Fibroblast of skin of right quadriceps (primary cell): ENCODE measurements at regions not wholly inside any gene's neighbourhood (a gene's known extent, or its start where the extent isn't known, plus 50 kb on each side); places are given as distances from the start of the nearest gene placed in this dataset.
"Not testable (repeated sequence)": the region's sequence is repeated elsewhere in the genome, so short reads cannot be mapped to it uniquely, and the experiment has no call there.

Experiments
- DNase-seq: peaks from one replicate; pipeline ENCODE4 v3.0.0-alpha.2; 2013

DNA sequence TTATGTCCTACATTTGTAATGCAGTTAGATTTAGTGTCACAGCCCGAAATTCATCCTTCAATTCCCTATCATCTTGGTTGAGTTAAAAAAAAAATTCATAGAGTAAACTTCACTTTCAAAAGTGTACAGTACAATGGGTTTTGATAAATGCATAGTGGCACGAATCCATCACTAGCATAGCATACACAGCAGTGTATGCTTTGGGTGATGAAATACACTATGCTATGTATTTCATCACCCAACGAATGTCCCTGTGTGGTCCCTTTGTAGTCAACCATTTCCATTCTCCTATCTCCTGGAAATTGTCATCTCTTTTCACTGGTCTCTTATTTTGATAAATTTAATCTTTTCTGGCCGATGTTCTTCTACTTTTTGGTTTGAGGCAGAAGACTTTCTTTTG lies 129.4 kb upstream of the BASP1 start:
- peak; percentile 48 for DNase-seq

GRCh38 chr5:17089001-17089400 lies 128.4 kb upstream of the BASP1 start:
- no peak for DNase-seq

- DNase-seq: peak; percentile 46
These were observed 127.7 kb upstream of the BASP1 start for GRCh38 chr5:17089690-17090089.

DNA sequence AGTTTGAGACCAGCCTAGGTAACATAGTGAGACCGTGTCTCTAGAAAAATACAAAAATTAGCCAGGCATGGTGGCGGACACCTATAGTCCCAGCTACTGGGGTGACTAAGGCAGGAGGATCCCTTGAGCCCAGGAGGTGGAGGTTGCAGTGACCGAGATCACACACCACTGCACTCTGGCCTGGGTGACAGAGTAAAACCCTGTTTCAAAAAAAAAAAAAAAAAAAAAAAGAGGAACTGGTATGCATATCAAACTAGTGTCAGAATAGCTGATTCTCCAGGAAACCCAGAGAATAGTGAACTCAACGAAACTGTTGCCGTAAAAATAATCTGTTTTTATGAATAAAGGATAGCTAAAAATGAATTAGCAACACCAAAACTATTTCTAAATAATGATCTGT lies 126.6 kb upstream of the BASP1 start:
- DNase-seq: no peak

GRCh38 chr5:17094830-17095229 lies 122.6 kb upstream of the BASP1 start:
- no peak for DNase-seq

DNA sequence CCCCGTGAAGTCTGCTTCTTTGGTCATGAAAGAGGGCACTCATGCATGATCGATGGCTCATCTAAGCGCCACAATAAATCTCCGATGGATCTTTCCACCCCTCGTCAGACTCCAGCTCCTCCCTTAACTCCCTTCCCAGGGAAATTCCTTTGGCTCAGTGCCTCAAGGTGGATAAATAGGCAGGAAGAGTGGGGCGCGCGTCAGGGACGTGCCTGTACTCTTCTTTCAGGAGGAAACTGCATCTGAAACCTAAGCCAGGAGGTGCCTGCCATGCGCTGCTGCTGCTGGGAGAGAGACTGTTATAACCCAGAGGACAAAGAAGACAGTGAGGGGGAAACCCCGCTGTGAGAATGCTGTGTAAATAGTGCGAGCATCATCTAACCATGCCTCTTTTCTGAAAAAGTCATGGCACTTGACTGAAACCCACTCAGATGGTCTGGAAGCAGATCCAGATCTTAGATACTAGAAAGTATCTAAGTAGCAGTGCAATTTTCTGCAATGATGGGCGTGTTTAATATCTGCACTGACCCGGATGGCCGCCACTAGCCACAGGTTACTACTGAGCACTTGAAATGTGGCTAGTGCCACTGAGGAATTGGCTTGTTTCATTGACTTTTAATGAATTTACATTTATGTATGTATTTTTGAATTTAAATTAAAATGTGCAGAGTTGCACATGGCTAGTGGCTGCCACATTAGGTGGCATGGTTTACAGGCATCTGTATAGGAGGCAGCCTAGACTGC lies 120.3 kb upstream of the BASP1 start:
- DNase-seq: no peak

DNA sequence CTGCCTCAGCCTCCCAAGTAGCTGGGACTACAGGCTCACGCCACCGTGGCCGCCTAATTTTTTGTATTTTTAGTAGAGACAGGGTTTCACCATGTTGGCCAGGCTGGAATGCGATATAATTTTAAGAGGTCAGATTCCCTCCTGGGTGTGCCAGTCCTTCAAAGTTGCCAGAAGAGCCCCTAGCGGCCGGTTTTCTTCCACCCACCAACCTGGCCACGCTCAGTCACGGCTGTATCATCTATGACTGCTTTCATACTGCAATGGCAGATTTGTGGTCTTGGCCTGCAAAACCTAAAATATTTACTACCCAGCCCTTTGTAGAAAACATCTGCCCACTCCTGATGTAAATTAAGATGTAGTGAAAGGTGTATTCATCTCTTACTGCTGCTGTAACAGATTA lies 117.5 kb upstream of the BASP1 start:
- DNase-seq: no peak

DNA sequence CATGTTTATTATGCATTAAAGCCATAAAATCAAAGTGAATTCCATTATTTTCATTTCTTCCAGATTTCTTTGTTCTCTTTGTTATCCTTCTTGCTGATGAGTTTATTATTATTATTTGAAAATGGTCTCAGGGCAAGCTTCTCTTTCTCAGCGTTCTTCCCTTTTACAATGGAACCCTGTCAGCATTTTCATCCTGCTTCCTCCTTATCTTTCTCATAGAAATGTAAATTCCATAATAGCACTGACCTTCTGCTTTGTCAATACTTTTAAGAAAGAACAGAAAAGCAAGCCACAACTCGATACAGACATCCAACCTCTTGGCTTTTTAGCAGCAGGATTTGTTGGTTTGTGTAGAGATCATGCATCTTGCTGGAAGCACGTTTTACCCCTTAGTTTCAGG lies 114.0 kb upstream of the BASP1 start:
- DNase-seq: no peak

- DNase-seq: peak; percentile 85
These were observed 111.5 kb upstream of the BASP1 start for GRCh38 chr5:17105744-17106418.

- no peak for DNase-seq
These were observed 110.9 kb upstream of the BASP1 start for GRCh38 chr5:17106521-17106920.

DNA sequence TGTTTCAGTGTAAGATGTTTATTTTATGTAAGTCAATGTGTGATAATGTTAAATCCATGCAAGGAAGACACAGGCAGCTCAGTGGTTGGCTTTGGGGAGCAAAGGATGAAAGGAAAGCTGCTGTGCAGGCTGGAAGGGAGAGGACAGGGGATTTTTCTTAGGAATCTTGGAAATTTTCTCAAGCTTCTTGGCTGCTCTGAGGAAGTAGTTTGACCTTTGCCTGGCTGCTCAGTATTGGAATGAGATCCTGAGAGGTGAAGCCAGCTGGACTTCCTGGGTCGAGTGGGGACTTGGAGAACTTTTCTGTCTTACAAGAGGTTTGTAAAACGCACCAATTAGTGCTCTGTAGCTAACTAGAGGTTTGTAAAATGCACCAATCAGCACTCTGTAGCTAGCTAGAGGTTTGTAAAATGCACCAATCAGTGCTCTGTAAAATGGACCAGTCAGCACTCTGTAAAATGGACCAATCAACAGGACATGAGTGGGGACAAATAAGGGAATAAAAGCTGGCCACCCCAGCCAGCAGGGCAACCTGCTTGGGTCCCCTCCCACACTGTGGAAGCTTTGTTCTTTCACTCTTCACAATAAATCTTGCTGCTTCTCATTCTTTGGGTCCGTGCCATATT lies 105.2 kb upstream of the BASP1 start:
- DNase-seq: not testable (repeated sequence)

- DNase-seq: peak; percentile 92
These were observed 104.1 kb upstream of the BASP1 start for GRCh38 chr5:17113174-17113958.

DNA sequence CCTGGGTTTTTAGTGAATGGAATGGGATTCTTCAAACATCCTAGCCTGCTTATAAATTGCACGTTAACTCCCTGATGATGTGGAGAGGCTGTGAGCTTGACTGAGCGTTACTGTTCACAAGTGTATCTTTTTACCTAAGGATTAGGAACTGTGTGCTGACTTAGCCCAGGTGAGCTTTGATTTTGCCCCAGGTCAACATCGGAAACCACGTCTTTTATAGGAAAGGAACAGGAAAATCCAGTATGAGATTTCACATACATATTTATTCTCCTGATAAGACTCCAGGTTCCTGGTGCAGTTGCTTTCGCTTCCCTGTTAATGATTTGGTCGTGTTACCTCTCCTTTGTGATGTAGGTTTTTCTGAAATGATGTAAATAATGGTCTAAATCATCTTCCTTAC lies 103.2 kb upstream of the BASP1 start:
- no peak for DNase-seq

DNA sequence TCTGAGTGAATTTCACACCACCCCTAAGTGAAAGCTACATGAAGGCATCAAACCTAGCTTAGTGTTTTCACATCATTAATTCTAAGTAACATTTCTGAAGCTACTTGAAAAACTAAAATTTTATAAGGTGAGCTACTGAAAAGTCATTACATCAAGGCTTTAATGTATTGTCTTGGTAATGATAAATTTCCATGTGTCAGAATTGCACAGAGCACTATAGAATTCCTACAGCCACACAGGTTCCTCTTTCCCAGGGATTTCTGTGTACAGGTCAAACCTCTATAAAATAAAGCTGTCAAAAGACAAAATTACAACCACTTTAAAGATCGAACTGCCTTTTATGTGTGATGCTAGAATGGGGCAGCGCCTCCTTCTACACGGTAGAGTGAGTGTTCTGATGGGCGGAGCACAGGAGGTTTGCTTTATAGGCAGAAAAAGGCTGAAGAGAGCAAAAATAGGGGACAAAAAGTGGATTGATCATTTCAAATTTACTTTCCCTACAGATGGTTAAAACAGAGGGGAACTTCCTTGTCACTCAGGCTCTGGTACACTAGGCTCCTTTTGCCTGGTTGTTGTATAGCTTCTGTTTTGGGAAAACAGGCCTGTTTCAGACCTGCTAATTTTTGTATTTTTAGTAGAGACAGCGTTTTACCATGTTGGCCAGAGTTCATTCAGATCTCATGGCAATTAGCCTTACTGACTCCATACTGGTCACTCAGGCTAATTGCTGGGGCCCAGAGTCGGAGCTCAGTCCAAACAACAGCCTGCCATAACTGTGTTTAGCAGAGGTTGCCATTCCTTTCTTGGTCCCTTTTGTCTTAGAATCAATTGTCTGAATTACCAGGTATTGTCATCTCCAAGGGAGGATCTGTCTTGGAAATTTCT lies 102.5 kb upstream of the BASP1 start:
- no peak for DNase-seq

GRCh38 chr5:17115855-17116254 lies 101.6 kb upstream of the BASP1 start:
- DNase-seq: no peak

- DNase-seq: peak; percentile 95
These were observed 98.8 kb upstream of the BASP1 start for GRCh38 chr5:17118631-17119030.

DNA sequence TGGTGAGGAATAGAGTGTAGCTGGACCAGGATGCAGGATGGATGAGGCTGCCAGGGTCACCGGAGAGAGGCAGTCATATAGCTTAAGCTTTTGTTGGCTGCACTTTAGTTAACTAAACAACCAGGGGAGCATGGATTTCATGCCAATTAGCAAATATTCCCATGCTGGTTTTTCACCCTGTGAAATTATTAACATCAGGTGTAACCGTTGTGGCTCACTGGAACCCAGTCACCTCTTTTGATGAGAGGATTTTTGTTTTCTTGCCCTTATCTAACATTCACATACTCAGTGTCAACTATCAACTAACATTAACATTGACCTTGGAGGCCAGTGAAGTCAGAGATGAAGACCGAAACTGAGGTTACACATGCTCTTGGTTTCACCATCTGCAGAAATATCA lies 97.2 kb upstream of the BASP1 start:
- DNase-seq: no peak

DNA sequence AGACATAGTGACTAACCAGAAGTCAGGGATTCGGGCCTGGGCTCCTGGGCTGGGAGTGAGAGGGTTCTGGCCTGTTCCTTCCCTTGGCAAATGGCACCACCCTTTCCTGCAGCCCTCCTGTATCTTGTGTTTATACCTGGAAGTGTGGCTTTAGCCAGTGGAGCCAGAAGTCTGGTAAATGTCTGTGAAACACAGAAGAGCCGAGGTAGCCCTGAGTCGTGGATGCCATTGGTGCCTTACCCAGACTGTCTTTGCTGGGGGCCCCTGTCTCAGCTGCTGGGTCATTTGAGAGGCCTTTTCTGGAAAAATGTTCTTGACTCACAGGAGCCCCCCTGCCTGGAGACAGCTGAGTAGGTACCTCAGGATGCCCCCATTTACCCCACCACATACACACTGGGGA lies 95.7 kb upstream of the BASP1 start:
- no peak for DNase-seq

GRCh38 chr5:17123010-17123409 lies 94.4 kb upstream of the BASP1 start:
- peak; percentile 27 for DNase-seq

GRCh38 chr5:17123773-17124172 lies 93.7 kb upstream of the BASP1 start:
- DNase-seq: not testable (repeated sequence)

DNA sequence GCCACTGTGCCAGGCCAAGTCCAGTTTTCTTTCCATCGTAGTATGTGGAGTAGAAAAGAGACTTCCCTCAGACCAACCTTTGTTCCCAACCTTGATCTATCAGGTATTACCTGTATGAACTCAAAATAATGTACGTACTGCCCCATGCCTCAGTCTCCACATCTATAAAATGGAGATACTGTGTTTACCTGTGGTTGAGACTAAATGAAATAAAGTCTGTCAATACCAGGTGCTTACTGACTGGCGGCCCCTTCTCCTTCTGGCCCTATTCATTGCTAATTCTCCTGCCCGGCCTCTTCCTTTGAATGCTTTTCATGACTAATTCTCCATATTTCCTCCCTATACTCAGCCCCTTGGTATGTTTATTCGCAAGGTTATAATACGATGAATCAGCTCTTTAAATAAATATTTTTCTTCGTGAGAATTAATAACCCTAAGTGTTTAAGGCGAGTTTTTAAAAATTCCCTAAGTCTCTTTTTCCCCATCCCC lies 89.6 kb upstream of the BASP1 start:
- peak; percentile 91 for DNase-seq
